ENCODE measurements at regions not wholly inside any gene's neighbourhood (a gene's known extent, or its start where the extent isn't known, plus 50 kb on each side); places are given as distances from the start of the nearest gene placed in this dataset.

DNA sequence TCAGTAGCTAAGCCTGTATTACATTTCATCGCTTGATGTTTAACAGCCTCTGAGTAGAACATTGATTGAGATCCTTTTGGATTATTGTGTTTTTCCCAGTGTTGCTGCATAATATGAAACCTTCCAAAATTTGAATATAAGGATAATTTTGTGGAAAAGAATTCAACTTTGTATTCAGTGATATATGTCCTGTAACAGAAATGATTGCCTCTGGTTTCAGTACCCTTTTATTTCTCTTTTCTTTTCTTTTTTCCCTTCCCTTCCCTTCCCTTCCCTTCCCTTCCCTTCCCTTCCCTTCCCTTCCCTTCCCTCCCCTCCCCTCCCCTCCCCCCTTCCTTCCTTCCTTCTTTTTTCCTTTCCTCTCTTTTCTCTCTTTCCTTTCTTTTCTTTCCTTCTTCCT, 74.6 kb downstream of the UTRN start:
- TF ChIP-seq, protein P1, sequence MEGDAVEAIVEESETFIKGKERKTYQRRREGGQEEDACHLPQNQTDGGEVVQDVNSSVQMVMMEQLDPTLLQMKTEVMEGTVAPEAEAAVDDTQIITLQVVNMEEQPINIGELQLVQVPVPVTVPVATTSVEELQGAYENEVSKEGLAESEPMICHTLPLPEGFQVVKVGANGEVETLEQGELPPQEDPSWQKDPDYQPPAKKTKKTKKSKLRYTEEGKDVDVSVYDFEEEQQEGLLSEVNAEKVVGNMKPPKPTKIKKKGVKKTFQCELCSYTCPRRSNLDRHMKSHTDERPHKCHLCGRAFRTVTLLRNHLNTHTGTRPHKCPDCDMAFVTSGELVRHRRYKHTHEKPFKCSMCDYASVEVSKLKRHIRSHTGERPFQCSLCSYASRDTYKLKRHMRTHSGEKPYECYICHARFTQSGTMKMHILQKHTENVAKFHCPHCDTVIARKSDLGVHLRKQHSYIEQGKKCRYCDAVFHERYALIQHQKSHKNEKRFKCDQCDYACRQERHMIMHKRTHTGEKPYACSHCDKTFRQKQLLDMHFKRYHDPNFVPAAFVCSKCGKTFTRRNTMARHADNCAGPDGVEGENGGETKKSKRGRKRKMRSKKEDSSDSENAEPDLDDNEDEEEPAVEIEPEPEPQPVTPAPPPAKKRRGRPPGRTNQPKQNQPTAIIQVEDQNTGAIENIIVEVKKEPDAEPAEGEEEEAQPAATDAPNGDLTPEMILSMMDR (IDR thresholded peaks at IDR 0.05): no peak
- no peak for TF ChIP-seq ZFX (IDR thresholded peaks at IDR 0.05; ENCODE audit: borderline replicate concordance)

Data from 22Rv1 (cell line).